Right hindlimb (tissue), 1 donor: ENCODE measurements at regions not wholly inside any gene's neighbourhood (a gene's known extent, or its start where the extent isn't known, plus 50 kb on each side); places are given as distances from the start of the nearest gene placed in this dataset.

Experiments used
- DNase-seq: peaks from one replicate; pipeline ENCODE4 v3.0.0-alpha.2; 2018

DNA sequence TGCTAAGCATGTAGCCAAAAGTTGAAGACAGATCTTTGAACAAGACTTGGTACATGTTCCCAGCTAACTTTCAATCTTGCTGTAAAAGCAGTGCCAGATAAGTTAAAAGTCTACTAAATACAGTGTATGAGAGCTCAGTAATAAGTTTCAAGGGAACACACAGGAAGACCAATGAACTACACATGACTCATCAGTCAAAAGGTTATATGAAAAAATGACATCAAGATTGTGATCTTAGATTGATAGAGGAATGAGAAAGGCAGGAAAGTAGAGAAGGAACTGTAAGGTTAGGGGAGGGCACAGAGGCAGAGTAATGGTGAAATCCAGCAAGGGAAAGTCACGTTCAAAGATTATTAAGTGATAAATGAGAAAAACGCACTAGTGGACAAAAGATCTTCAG lies 249.9 kb upstream of the FLRT2 start:
- no peak for DNase-seq

DNA sequence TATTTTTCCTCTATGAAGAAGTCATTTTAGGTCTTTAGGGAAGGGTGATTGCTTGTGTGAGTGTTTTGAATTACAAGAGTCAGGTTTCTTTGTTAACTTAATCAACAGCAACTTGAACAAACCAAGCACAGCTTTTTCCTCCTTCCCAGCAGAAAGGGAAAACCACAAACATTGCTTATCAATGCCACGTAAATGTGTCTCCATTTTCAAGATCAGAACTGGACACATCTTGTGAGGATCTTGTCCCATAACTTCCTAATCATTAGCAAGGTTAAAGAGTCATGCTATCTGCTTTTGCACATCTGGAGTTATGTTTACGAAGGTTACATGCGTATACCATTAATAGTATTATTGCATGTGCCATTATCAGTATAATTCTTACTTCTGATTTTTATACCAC lies 248.0 kb upstream of the FLRT2 start:
- no peak for DNase-seq

DNA sequence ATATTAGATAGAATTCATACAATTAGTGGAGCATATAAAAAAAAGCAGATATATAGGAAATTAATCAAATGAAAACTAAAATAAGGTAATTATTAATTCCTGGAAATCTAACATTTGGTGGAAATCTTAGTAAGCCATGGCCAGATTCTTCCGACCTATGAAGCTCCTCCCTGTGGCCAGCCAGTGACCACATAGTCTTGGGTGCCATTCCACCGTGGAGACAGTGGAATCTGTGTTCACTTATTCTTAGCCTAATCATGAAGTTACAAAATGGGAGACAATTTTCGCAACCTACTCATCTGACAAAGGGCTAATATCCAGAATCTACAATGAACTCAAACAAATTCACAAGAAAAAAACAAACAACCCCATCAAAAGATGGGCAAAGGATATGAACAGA lies 241.9 kb upstream of the FLRT2 start:
- DNase-seq: no peak

DNA sequence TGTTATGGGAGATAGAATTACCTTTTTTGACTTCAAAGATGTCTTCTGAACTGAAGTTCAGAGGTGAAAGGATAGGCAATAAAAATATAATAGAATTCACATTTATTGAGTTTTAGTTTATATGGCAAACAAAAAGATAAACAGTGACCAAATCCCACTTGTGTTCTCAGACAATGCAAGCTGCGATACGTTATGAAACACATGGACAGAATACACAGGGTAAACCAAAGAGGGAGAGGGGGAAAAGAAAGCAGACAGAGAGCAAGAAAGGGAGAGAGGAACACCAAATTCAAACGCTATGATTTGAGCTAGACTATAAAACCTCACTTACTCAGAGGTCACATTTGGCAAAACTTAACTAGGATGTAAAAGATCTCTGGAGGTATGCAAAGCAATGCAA lies 238.2 kb upstream of the FLRT2 start:
- no peak for DNase-seq

DNA sequence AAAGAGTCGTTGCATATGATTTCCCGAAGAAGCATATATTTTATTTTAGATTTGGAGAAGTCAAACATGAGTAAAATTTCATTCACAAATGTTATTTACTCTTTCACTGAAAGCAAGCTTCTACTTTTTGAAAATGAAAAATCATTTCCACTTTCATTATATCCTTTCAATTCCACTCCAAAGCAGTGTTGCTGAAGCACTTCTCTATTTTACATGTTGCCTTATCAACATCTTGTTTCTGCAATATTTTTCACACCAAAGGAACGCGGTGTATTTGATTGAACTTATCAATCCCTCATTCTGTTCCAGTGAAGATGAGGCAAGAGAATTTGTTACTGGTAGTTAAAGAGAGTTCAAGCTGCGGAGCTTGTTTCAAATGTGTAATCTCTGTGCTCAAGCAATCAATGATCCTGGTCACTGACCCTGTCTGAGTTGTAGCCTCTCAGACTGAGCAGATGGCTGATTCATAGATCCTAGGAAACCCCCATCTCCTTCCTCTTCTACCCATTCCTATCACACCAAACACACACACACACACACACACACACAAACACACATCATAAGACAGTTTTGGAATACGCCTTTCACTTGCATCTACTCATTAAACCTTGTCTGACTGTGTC lies 236.2 kb upstream of the FLRT2 start:
- DNase-seq: no peak

DNA sequence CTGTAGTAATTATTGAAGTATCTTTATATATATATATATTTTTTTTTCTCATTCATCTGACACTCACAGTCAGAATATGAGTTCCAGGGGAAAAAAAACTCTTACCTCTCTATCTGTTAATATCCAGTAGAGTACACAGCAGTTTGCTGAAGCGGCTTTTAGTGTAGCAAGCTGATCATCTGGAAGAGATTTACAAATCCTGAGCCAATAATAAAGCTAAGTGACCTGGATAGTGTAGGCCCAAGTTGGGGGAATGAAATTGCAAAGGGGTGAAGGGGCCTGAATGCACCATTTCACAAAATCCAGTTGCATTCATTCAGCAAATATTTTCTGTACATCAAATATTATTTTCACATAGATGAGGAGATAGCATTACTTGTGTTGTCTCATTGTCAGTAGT lies 234.6 kb upstream of the FLRT2 start:
- no peak for DNase-seq

DNA sequence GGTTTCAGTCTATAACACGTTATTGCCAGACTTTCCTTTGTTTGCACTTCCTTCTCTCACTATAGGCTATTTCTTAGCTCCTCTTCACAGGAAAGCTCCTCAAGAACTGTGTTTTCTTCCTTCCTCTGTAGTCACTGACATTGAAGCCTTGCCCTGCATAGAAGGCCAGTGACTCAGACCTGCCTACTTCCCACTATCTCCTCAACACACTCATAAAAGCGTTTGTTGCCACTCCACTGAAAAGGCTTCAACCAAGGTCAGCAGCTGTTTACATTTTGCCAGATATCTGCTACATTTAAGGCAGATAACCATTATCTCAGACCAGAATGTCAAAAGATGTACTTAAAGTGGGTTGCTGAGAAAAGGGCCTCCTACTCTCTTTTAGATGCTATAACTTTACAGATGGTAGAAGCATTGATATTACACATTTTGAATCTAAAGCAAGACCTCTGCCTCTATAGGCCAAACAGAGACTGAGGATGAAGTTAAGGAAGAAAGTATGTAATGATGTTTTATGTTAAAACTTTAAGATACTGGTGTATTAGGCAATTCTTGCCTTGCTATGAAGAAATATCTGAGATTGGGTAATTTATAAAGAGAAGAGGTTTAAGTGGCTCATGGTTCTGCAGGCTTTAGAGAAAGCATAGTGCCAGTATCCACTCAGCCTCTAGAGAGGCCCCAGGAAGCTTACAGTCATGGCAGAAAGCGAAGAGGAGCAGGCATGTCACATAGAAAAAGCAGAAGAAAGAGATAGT lies 233.3 kb upstream of the FLRT2 start:
- DNase-seq: no peak

DNA sequence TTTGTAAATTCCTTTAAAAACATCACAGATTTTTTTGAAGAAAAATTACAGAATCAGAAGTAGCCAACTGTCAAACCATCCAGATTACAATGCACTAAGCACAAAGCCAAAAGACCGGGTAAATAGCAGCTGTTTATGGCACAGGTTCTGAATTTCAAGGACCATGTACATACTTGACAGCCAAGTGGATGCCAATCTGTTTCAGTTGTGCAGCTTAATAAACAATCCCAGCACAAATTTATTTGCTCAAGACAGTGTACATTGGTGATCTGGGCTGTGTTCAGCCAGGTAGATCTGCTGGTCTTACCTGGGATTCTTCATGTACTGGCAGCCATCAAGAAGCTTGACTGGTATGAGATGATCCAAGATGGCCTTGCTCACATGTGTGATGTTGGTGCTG lies 229.8 kb upstream of the FLRT2 start:
- no peak for DNase-seq

DNA sequence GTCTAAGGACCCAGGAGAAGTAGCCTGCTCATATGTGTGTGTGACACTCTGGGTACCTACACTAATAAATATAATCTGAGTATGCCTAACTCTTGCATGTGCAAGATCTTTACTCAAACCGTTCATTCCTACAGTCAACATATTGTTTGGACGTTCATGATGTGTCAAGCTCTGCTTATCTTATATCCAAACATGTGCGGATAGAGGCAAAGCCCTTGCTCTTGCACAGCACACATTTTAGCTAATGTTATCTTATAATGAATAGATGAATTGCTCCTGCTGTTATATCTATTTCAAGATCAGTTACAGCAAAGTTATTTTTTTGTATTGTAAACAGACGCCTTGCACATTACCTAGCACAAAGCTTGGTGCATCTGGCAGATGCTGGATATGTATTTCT lies 228.4 kb upstream of the FLRT2 start:
- DNase-seq: no peak

DNA sequence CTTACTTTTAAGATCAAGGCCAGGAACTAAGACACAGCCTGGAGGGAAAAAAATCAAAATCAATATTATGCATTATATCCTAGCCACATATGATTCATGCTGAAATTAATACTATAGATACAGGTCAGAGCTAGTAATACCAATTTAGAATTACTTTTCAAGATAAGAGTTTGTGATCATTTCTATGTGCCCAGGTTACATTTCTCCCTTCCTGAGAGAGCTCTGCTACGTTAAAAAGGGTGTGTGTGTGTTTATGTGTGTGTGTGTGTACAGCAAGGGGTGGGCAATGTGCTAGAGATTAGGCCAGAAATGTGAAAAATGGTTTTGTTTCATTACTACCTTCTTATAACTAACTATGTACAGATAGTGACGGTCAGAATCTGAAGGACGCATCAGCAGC lies 223.9 kb upstream of the FLRT2 start:
- DNase-seq: no peak

DNA sequence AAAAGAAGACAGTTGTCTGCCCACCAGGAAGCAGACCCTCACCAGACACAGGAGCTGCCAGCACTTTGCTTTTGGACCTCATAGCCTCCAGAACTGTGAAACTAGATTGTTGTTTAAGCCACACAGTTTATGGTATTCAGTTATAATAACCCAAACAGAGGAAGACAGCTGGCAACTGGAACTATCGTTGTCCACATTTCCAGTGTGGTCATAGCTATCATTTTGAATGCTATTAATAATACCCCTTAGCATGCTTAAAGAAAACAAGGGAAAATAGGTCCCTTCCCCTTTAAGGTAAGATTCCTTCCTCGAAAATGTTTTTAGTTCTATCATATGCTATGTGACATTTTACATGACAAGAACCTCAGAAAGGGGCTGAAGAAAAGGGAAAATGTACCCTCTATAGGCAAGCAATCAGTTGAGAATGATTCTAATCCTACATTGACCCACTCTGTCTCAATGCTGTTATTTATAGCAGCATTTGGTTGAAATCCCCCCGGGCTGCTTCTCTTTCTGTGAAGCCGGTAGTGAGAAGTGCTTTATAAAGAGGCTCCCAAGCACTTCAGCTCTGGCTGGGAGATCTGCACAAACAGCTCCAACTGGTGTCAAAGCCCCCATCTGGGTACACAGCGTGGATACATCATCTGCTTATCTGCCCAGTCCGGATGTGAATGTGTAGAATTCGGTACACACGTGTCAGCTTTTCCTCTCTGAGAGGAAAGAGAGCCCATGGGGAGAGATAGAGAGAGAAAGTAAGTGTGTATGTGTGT lies 221.2 kb upstream of the FLRT2 start:
- peak; percentile 34 for DNase-seq

DNA sequence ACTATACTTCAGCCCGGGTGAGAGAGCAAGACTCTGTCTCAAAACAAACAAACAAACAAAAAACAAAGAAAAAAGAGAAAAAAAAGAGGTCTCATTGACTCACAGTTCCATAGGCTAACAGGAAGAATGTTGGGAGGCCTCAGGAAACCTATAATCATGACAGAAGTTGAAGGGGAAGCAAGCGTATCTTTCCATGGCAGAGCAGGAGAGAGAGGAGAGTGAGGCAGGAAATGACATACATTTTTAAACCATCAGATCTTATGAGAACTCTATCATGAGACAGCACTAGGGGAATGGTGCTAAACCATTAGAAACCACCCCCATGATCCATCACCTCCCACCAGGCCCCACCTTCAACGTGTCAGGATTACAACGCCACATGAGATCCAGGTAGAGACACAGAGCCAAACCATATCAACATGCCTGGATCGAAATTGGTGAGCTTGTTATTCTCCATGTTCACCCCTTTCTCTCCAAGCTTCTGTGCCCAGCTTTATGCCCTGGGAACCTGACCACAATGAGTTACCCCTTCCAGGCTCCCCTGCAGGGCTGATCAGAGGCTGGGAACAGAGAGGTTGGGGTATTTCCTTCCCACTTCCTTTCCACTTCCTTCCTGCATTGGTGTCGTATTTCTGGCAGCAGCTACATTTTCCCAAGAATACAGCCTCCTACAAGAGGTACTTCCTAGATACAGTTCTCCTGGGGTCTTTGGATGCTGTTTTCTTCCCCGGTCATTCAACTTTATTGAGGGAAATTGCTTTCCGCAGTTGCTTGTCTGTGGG lies 219.3 kb upstream of the FLRT2 start:
- no peak for DNase-seq

DNA sequence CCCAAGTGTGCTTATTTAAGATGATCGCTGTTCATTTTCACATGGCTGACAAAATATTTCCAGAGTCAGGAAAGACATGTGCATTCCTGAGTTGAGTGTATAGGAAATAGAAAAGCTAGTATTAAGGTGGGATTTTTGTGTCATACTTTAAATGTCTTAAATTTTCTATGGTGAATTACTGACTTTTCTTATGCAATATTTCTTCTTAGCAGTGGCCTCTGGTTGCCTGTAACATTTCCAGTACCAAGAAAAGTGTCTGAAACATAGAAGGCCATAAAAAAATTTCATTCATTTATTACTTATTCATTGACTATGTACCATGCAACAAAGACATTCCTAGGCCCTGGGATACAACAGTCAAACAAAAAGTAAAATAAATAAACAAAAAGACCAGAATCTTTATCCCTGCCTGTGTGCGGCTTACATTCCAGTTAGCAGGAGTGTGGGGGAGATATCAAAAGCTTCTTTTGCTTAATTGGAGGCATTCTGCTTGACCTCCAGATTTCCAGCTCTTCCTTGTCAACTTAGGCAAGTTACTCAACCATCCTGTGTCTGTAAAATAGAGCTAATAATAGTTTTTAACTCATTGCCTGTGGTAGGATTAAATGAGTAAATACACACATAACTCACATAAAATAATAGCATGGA lies 216.3 kb upstream of the FLRT2 start:
- no peak for DNase-seq

DNA sequence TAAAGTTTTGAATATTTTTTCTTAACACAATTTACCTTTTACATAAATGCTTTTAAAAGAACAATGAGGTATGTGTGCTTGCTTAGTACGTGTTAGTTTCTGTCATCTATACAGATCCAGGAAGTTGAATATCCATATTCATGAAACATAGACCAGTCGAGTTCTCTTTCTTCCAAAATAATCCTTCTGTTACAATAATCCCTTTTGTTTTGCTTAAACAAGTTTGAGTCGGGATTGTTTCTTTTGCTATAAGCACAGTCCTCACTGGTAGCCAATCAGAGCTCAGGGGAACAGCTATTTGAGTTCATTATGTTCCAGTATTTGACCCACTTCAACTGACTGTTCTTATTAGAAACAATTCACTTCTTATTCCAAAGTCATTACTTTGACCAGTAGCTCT lies 214.7 kb upstream of the FLRT2 start:
- no peak for DNase-seq

DNA sequence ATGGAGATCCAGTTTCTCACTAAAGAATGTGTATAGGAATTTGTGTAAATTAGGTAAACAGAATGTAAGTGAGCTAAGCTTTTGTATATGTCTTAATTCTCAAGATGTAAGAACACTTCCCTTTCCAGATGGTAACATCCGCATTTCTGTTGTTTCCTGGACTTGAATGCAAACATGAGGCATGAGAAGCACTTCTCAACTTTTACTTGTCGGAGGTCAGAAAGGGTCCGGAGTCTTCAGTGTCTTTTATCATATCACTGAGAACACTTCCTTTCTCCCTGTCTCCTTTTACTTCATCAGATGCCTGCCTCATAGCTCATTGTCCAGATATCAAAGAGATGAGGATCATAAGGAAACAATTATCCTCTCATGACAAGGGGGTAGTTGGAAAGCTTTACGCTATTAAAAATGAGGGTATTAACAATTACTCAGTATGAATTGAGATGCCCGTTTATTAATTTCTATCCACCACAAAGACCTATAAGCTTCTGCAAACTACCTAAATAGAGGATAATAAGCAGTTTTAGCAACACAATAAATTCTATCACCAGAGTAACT lies 214.1 kb upstream of the FLRT2 start:
- no peak for DNase-seq

DNA sequence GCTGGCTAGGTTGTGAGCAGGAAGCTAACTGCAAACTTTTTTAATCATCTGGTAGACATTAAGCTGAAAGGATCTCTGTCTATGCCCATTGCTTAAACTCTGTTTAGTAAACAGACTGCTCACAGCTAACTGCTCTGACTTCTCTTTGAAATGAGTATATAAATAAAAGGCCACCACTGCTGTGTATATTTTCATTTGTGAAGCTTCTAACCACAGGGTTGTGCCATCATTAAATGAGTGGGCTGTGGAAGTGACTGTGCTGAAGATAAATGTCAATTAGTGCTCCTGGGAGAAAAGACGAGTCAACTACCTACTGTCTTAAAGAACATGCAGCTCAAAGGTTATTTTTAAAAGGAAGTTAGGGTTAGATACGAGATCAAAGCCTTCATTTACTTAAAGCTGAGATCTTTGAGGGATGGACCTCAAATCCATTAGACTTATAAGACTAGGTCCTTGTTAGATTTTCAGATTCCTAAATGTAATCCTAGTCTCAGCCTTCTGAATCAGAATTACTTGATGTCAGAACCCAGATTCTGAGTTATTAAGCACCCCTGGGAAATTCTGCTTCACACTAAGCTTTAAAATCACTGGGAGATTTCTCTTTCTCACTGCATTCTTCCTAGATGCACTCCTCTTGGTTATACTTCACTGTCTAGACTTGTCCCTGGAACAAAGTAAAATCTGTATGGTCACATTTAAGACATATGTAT lies 213.1 kb upstream of the FLRT2 start:
- no peak for DNase-seq

DNA sequence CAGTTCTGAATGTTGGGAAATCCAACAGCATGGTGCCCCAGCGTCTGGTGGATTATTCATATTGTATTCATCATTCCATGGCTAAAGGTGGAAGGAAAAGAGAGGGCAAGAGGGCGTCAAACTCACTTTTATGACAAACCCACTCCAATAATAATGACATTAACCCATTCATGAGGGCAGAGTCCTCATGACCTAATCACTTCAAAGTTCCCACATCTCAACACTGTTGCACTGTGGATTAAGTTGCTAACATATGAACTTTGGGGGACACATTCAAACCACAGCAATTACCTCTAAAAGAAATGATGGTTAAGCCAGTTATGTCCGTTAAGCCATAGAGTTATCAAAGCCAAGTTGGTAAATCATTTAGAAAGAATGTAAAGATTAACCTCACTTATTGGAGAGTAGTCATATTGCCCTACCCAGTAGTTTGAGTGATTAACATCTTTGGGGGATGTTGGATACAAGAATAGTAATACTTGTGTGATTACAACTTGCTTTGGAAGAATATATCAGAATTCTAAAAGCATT lies 212.4 kb upstream of the FLRT2 start:
- DNase-seq: no peak

DNA sequence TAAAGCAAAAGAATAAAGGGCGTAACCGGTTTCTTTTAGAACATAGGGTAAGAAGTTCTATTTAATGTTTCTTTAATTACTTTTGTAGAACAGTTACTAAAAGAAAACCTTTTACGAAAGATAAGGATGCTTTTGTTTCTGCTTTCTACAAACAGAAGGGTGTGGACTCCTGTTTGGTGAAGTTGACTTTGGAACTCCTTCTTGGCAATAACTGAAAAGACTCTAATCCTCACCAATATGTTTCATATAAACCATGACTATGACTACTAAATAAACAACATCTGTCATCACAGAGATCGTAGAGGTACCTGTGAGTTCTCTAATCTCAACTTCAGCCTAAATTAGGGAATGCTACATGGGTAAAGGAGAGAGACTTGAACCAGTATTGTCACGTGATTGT lies 210.8 kb upstream of the FLRT2 start:
- DNase-seq: no peak

DNA sequence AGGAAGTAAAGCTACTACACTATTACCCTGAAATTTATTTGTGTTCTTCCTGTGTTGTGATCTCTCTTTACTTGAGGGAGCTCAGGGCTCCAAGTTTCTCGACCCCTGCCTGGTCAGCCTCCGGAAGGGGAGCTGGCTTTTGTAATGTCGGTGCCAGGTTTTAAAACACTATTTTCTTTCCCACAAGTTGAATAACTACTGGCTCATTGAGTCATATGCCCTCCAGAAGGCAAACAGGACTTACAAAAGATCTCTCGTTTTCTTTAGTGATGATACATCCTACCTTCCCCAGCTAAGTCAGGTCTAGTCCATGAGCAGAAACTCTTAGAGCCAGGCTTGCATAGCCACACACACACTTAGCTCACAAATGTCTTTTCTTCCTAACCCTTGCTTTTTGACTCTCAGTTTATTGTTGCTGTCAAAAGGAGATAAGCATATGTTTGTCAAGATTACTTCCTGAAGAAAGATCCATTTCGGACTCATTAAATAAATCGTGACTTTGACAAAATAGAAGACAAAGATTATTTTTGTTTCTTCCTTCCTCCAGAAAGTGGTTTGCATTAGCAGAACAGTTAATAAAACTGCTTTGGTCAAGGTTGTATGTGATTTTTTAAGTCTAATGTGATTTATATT lies 209.8 kb upstream of the FLRT2 start:
- DNase-seq: no peak

DNA sequence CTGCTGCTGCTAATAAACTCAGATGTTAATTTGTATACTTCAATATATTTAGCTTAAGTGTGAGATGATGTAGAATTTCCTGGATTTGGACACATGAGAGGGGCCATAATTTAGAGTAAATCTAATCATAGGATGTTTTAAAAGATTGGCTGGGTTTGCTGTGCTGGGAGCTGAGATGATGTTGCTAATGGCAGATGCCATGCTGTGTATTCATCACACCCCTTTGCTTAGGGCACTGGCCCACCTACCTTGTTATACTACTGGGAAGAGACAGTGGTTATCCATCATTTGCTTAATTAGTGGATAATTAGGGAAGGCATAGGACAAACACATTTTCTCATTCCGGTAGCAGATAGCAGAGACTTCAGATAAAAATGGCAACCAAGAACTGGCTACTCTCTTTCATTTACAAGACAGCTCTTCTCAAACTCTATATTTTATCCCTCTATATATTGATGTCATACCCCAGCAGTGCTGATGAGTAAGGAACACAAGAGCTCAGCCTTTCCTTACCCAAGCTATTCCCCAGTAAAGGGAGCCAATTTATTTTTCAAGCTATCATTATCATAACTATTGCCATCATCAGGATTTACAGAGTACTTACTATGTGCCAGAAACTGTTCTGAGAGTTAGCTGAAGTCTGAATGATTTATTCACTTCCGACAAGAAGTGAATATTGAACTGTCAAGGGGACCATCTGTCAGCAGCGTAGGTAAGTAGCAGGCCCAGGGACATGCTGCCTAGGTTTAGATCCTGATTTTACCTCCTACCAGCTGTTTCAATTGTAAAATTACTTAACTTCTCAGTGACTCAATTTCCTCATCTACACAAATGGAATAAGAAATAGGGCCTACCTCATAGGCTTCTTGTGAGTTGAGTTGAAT lies 204.6 kb upstream of the FLRT2 start:
- DNase-seq: no peak
